ENCODE measurements at regions not wholly inside any gene's neighbourhood (a gene's known extent, or its start where the extent isn't known, plus 50 kb on each side); places are given as distances from the start of the nearest gene placed in this dataset.

DNA sequence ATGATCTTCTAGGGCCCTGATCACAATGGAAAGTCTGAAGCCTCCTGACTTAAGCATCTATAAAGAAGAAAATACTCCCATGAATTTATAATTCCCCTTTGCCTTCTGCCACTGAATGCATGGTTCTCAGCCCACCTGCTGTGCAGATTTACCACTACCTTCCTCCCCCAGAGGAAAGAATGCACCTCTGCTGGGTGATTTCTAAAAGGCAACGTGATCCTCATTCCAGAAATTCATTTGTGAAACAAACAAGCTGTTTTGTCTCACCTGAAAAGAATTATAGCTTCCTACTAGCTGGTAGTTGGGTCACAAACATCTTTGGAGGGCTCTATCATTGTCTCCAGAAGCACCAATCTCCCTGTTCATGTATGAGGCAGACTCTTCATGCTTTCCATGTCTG is 320.2 kb downstream of the CDC14C start:
- DNase-seq (ENCODE audit: insufficient read length, low spot score) (no peak), FAIRE-seq (no peak)

DNA sequence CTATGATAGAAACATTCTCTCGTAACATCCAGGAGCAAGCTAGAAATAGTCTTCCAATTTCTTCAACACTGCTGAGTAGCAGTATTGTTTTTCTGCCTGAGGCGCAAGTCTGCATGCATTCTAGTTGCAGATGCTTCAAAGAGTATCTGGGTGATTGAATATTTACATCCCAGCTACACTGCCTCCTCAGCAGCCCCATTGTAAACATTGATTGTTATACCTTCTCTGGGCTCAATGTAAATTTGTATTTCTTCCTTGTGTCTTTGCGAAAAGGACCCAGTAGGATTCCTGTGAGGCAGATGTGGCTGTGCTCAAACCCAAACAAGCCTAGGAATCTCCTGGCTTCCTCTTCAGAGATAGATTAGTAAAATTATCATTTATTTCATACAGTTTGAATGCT is 320.7 kb downstream of the CDC14C start:
- FAIRE-seq: no peak
- no peak for DNase-seq (ENCODE audit: insufficient read length, low spot score)

DNA sequence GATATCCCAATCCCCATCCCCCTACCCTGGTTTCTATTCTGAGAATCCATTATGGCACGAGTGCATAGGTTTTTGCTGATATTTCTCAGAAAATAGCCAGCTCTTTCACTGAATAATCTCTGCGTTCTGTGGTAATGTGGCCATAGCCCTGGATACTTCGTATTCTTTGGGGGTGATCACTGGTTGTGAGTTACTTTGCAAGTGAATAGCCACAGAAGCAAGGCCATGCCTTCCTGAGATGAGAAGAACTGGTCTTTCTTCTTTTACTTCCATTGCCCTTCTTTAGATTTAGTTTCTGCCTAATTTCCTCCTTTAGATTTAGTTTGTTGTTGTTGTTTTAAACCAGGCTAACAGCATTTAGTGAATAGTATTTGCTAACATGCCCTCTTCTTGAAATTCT is 323.4 kb downstream of the CDC14C start:
- FAIRE-seq (no peak), DNase-seq (ENCODE audit: insufficient read length, low spot score) (no peak)

DNA sequence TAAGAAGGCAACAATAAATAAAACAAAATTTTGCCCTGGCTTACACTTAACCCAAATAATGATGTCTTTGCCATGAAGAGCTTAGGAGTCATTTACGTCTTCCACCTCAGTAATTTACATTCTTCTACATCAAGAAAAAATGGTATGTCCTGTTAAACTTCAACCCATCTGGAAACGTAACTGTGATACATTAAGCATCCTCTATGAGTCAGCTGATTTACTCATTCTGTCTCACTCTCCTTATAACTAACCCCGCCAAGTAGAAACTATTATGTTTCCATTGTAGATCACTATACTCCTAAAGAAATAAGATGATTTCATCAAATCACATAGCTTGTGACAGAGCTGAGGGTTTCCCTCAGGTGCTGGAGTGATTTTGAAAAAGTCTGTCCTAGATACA is 330.7 kb downstream of the CDC14C start:
- no peak for FAIRE-seq

DNA sequence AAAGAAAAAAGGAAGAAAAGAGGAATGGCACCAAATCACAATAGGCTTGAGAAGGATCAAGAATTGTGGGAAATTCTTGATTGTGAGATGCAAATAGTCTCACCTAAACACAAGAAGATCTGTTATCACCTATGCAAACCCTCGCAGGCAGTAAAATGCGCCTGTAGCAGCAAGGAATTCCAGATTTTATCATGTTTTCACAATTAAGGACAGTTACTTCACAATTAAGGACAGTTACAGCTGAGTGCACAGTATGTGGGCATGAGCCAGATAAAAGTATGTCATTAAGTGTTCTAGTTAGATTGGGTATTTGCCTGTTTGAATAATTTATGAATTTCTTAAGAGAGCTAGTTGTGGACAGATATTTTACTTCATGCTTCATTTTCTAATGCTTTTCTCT is 336.2 kb downstream of the CDC14C start:
- FAIRE-seq: no peak

More for the DNA sequence above, 330.7 kb downstream of the CDC14C start:
- DNase-seq (ENCODE audit: insufficient read length, low spot score): no peak

DNA sequence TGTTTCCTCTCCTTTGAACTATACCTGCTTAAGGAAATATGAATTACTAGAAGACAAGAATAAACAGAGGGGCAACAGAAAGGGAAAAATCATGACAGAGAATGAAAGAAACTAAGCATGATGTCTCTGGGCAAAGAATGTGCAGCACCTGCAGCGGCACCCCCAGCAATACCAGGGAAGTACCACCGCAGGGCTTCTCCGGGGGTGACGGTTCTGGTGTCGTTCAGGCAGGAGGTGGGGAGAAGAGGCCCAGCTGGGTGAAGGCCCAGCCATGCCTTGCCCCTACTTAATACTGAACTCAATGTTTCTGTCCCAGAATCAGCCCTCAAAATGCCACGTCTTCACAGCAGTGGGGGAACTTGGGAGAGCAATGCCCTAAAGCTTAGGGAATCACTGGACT is 337.6 kb downstream of the CDC14C start:
- FAIRE-seq: no peak

More for the DNA sequence above, 336.2 kb downstream of the CDC14C start:
- no peak for DNase-seq (ENCODE audit: insufficient read length, low spot score)

DNA sequence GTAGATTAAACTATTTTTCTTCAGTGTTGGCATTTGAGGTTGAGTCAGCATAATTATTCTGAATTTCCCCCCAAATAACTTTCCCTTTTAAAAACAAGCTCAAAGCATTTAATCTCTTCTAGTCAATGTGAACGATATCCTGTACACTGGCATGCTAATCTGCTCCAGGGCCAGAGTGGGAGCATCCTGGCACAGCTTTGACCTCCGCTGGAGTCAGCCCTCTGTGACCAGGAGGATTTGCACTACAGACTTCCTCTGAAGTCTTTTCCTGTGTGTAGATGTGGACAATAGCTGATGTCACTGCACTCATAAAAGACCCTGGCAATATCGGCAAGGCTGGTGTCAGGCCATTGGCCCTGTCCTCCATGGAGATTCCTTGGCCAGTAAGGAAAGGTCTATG is 340.2 kb downstream of the CDC14C start:
- FAIRE-seq (no peak), DNase-seq (ENCODE audit: insufficient read length, low spot score) (no peak)

More for the DNA sequence above, 337.6 kb downstream of the CDC14C start:
- no peak for DNase-seq (ENCODE audit: insufficient read length, low spot score)

DNA sequence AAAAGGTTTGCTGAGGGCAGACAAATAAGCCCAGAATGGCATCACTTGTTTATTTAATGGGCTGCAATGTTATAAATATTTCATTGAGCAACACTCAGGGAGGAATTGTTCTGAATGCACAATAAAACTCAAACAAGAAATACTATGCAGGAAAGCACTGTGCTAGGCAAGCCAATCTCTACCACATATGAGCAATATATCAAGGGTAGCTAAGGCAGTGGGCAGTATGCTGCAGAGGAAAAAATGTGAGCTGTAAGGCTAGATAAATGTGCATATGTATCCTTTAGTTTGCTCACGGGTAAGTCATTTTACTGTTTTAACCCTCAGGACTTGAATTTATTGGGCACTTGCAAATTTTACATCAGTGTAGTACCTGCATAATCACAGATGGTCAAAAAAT is 349.6 kb downstream of the CDC14C start:
- DNase-seq (ENCODE audit: insufficient read length, low spot score) (no peak), FAIRE-seq (no peak)

DNA sequence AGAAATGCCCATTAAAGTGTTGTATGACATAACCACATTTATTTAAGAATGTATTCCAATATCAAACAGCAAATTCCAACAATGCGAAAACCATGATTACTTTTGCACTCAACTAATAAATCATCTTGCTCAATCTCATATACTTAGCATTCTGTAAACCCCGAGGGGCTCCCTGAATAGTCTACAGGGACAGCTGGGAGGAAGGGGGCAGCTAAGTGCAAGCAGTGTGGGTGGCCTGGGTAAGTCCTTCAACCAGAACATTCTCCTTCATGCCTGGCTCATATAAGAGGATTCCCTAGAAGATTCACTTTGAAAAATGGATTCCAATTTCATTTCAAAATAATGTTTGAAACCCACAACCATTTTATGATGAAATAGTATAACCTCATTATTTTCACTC is 355.5 kb downstream of the CDC14C start:
- no peak for FAIRE-seq
- no peak for DNase-seq (ENCODE audit: insufficient read length, low spot score)

DNA sequence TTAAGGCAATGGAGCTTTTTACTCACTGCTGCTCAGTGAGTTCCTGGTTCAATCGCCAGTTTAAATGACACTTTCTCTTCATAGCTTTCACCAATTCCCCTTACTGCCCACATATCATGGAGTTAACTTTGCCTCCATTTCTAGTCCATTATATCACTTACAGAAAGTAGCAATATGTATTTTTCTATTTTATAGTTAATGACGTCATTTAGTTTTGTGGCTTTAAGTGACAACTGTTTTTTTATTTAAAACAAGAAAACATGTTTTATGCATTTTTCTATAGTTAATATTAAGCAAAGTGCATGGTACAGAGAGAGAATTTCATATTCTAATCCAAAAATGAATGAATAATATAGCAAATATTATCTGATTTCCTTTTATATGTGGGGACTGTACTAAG is 363.3 kb downstream of the CDC14C start:
- FAIRE-seq: no peak
- no peak for DNase-seq (ENCODE audit: insufficient read length, low spot score)

DNA sequence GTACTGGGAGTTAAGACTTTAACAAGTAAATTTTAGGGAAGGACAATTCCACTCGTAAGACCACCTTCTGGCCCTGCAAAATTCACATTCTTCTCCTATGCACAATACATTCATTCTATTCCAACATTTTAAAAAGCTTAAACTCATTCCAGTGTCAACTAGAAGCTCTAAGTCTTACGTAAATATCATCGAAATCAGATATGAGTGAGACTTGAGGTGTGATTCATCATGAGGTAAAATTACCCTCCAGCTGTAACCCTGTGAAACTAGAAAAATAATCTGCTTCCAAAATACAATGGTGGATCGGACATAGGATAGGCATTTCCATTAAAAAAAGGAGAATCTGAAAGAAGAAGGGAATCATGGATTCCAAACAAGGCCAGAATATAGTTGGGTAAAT is 370.3 kb downstream of the CDC14C start:
- no peak for DNase-seq (ENCODE audit: insufficient read length, low spot score)
- no peak for FAIRE-seq

DNA sequence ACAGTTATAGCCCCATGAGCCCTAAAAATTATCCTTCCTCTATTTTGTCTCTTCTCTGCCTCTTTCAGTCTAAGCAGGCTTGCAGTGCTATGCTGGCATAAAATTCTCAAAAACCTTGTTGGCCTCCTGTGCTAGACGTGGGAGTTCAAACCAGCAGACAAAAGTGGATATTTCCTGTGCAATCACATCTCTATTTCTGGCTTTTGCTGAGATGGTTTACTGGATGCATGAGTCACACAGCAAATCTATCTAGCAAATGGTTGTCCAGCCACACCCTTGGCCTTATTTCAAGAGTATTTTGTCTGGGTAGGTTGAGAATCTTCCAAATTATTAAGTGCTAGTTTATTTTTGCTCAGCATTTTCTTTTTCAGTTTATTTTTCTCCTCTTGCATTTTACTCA is 370.8 kb downstream of the CDC14C start:
- FAIRE-seq (no peak), DNase-seq (ENCODE audit: insufficient read length, low spot score) (no peak)

DNA sequence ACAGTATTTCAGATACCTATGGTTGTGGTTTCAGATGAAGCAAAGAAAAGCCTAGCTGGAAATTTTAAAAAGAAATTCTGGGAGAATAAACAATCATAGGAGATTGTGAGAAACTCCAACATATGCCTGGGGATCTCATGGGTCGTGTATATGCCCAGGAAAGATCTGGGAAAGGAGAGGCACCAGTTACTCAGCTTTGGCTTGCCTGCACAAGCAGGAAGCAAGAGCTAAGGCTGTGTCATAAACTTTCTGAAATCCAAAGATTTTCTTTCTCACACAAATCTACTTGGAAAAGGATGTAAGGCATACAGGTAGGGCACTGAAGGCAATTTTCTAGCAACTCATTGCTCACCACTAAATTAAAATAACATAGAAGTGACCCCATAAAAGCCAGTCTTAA is 373.6 kb downstream of the CDC14C start:
- FAIRE-seq (no peak), DNase-seq (ENCODE audit: insufficient read length, low spot score) (no peak)

DNA sequence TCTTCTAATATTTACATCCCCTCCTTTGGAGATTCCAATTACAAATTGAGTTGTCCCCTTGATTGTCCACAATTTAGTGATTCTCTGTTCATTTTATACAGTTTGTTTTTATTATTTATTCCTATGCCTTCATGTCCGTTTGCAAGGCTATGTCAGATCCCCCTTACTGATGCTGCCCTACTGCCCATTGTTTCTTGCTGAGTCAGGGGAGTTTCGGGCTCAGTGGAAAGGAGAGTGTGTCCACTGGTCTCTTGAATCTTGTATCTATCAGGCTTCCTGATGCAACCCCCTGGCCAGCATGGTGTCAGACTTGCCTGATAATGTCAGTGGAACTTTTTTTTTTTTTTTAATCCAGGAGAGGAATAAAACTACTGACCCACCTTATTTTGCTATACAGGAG is 384.4 kb downstream of the CDC14C start:
- FAIRE-seq: no peak

DNA sequence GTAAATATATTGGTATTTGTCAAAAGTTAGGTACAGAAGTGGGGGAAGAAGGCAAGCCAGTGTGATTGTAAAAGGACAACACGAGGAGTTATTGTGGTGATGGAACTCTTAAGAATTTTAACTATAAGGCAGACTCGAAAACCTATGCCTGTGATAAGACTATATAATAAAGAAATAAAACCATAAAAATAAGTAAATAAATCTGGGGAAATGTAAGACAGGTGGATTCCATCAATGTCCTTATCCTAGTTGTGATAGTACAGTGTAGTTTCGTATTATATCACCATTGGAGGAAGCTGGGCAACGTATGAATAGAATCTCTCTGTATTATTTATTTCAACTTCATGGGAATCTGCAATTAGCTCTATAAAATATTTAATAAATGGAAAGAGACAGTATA is 395.7 kb downstream of the CDC14C start:
- DNase-seq (ENCODE audit: insufficient read length, low spot score) (no peak), FAIRE-seq (no peak)

More for the DNA sequence above, 384.4 kb downstream of the CDC14C start:
- no peak for DNase-seq (ENCODE audit: insufficient read length, low spot score)

DNA sequence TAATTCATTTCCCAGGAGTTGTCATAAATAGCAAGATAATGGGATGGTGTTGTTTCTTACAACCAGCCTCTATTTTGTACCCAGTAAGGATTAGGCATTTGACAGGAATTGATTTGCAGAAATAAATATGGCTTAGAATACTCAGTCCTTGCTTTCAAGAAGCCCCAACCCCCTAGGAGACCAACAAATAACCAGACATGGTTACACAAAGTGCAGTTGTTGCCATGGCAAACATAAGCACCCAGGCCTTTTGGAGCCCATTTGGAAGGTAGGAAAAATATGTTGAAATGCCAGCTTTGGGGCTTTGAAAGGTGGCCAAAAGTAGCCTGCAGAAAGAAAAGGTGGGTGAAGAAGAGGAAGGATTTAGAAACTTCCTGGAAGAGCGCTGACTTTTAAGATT is 397.5 kb downstream of the CDC14C start:
- FAIRE-seq (no peak), DNase-seq (ENCODE audit: insufficient read length, low spot score) (no peak)

DNA sequence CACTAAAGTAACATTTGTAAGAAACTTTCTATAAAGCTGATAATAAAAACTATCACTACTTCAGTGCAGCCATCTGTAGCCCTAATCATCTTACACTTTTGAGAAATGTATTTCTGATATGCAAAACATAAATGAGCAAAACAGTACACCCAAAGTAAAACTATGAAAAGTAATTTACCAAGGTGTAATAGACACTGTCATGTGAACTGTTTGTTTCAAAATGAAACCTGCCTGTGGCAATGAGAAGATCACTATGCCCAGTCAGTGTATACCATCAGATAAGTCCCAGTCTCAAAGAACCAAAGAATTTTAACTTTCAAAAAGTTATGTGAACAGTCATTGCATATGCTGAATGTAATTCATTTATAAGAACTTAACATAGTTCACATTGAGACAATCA is 398.1 kb downstream of the CDC14C start:
- FAIRE-seq (no peak), DNase-seq (ENCODE audit: insufficient read length, low spot score) (no peak)

DNA sequence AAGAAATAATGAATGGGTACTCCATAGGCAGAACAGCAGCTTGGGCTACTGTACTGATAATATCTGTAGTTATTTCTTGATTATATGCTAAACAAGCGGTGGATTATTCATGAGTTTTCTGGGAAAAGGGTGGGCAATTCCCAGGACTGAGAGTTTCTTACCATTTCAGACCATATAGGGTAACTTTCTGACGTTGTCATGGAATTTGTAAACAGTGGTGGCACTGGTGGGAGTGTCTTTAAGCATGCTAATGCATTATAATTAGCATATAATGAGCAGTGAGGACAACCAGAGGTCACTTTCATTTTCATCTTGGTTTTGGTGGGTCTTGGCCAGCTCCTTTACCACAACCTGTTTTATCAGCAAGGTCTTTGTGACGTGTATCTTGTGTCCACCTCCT is 399.7 kb downstream of the CDC14C start:
- FAIRE-seq (no peak), DNase-seq (ENCODE audit: insufficient read length, low spot score) (no peak)

DNA sequence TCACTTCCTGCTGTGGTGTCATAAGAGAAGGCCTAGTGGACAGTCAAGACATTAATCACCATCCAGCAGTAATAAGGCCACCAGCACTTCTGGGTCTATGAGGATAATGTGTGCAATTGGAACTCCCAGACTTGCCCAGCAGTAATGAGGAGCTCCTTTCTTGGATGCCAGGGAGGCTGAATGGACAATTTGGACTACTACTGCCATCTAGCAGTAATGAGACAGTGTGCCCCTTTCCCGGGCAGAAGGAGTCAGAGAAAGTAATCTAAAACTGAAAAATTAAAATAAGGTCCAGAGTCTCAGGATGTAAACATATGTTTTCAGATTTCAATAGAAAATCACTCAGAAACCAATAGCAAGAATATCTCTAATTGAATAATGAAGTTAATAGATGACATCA is 400.4 kb downstream of the CDC14C start:
- DNase-seq (ENCODE audit: insufficient read length, low spot score) (no peak), FAIRE-seq (no peak)

DNA sequence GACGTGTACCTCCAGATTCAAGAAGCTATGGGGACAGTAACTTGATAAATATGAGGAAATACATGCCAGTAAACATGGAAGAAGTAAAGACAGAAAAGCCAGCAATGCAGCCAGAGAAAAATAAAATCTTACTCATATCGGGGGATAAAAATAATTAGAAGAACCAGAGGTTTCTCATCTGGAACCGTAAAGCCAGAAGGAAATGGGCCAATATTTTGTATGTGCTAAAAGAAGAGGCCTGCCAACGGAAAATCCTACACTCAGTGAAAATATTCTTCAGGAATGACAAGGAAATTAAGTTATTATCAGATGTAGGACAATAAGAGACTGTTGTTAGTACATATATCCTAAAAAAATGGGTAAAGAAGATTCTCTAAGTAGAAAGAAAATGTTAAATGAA is 401.2 kb downstream of the CDC14C start:
- DNase-seq (ENCODE audit: insufficient read length, low spot score) (no peak), FAIRE-seq (no peak)

DNA sequence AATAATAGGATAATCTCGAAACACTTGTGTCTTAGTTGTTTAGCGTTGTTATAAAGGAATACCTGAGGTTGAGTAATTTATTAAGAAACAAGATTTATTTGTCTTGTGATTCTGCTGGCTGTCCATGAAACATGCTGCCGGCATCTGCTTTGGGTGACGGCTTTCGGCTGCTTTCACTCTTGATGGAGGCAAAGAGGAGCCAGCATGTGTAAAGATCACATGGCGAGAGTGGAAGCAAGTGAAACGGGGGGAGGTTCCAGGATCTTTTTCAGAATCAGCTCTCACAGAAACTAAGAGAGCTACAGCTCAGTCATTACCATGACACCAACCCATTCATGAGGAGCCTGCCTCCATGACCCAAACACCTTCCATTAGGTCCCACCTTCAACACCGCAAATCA is 402.8 kb downstream of the CDC14C start:
- FAIRE-seq: no peak
- DNase-seq (ENCODE audit: insufficient read length, low spot score): no peak

DNA sequence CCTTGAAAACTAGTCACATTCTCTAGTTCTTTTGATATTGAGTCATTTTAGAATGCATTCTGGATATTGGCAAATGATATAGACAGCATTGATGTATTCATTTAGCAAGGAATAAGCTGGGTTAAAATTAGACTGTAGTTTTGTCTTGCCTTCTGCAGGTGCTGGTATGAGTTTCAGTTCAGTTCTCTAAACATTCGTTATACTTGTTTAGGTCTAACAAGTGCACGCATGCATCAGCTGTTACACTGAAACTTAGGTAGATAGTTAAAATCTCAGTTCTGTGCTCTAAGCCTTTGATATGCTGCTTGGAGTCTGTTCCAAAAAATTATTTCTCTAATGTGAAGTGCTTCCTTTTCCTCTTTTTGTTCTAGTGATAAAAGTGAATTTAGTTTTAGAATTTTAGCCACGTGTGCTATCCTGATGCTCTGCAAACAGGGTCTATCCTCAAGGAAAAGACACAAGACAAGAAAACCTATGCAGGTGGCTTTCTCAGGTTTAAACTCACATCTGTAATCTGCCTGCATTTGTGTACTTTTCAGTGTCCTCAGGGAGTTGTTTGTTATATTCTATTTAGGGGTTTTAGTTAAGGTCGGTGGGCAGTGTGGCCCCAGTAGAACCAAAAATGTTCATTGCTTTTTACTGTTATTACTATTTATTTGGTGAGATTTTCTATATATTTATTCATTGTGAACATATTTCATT is 409.0 kb downstream of the CDC14C start:
- DNase-seq (ENCODE audit: insufficient read length, low spot score): no peak
- FAIRE-seq: no peak

DNA sequence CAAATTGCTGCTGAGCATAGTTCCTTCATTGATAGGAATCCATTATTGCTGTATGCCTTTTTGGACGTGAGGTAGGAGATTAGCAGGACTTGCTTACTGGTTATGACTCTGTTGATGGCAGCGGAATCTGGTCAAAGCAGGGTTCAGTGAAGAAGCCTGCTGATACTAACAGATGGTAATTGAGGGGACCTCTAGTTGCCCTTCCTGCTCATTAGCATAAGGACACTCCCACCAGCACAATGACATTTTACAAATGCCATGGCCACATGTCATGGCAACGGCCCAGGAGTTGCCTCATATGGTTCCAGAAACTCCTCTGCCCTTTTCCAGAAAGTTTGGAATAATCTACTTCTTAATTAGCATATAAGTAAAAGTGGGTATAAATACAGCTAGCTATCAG is 417.5 kb downstream of the CDC14C start:
- FAIRE-seq: no peak
- DNase-seq (ENCODE audit: insufficient read length, low spot score): no peak

Measured in GM19239 (cell line).